Bone marrow (tissue), 2 donors: ENCODE measurements at regions not wholly inside any gene's neighbourhood (a gene's known extent, or its start where the extent isn't known, plus 50 kb on each side); places are given as distances from the start of the nearest gene placed in this dataset.

Experiments used
- DNase-seq, 2 donors: peaks; one replicate each; lab custom pipeline; 2025; lab: John Stamatoyannopoulos, UW

GRCh38 chr9:19597176-19597575 lies 188.4 kb downstream of the ACER2 start:
- no peak for DNase-seq

- no peak for DNase-seq
Measured at GRCh38 chr9:19595003-19595402, 186.2 kb downstream of the ACER2 start.

GRCh38 chr9:19587678-19588077 lies 178.9 kb downstream of the ACER2 start:
- no peak for DNase-seq

- DNase-seq, result no peak
Measured at GRCh38 chr9:19583890-19584289, 175.1 kb downstream of the ACER2 start.

- DNase-seq, result no peak
Measured at GRCh38 chr9:19577411-19577810, 168.6 kb downstream of the ACER2 start.

- DNase-seq, result no peak
Measured at GRCh38 chr9:19568946-19569345, 160.1 kb downstream of the ACER2 start.

- DNase-seq, result no peak
Measured at GRCh38 chr9:19564396-19565061, 155.7 kb downstream of the ACER2 start.

GRCh38 chr9:19555214-19555613 lies 146.4 kb downstream of the ACER2 start:
- no peak for DNase-seq

- DNase-seq, result no peak
Measured at GRCh38 chr9:19554529-19554928, 145.7 kb downstream of the ACER2 start.

GRCh38 chr9:19553441-19553840 lies 144.6 kb downstream of the ACER2 start:
- no peak for DNase-seq

- DNase-seq, result no peak
Measured at GRCh38 chr9:19552282-19553105, 143.7 kb downstream of the ACER2 start.

- DNase-seq, result no peak
Measured at GRCh38 chr9:19551124-19551929, 142.5 kb downstream of the ACER2 start.

GRCh38 chr9:19550009-19550408 lies 141.2 kb downstream of the ACER2 start:
- no peak for DNase-seq

- no peak for DNase-seq
Measured at GRCh38 chr9:19533373-19533772, 124.6 kb downstream of the ACER2 start.

GRCh38 chr9:19527663-19528062 lies 118.9 kb downstream of the ACER2 start:
- DNase-seq, result no peak

- no peak for DNase-seq
Measured at GRCh38 chr9:19522558-19522957, 113.7 kb downstream of the ACER2 start.

GRCh38 chr9:19521205-19521604 lies 112.4 kb downstream of the ACER2 start:
- DNase-seq, result no peak

GRCh38 chr9:19517202-19517942 lies 108.6 kb downstream of the ACER2 start:
- DNase-seq, result no peak

GRCh38 chr9:19516348-19516747 lies 107.5 kb downstream of the ACER2 start:
- no peak for DNase-seq

- DNase-seq, result no peak
Measured at GRCh38 chr9:19513671-19514275, 105.0 kb downstream of the ACER2 start.

GRCh38 chr9:19512103-19512832 lies 103.5 kb downstream of the ACER2 start:
- no peak for DNase-seq
